Stimulated activated CD4-positive, alpha-beta T cell treated with anti-CD3 and anti-CD28 coated beads, TNF-alpha, amount 100 ng/mL, for 24 hours (primary cell): ENCODE measurements at regions not wholly inside any gene's neighbourhood (a gene's known extent, or its start where the extent isn't known, plus 50 kb on each side); places are given as distances from the start of the nearest gene placed in this dataset.
"Not testable (repeated sequence)": the region's sequence is repeated elsewhere in the genome, so short reads cannot be mapped to it uniquely, and the experiment has no call there.

ENCODE experiments used
- DNase-seq, 3 experiments: peaks; one replicate each; pipeline ENCODE4 v3.0.0-alpha.2; 2020; ENCODE audit warnings: low read depth in 3 of 3

DNA sequence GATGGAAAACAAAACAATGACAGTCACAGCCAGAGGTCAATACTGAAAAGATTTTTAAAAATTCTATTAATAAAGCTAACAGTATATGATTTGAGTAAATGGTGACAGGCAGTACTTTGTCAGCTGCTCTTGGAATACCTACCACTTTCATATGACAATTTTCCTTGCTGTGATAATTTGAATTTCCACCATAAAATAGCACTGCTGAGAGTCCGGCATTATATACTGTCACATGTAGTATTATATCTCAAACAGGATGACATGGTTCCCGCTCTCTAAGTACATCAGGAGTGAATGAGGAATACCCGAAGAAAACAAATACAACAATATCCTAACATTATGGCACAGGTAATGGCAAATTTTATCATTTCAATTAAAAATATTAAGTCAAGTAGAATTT is 146.8 kb upstream of the TMPRSS15 start:
- no peak for DNase-seq

DNA sequence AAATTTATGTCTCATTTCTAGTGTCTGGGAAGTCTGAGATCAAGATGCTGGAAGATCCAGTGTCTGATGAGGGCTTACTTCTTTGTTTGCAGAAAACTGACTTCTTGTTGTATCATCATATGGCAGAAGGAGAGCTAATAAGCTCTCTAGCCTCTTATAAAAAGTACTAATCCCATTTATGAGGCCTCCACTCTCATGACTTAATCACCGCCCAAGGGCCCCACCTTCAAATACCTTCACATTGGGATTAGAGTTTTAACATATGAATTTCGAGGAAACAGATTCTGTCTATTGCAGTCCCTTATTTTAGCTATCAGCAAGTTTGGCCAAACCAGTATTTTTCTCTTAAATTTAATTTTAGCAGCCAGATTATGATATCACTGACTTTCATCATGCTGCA is 150.2 kb upstream of the TMPRSS15 start:
- no peak for DNase-seq

DNA sequence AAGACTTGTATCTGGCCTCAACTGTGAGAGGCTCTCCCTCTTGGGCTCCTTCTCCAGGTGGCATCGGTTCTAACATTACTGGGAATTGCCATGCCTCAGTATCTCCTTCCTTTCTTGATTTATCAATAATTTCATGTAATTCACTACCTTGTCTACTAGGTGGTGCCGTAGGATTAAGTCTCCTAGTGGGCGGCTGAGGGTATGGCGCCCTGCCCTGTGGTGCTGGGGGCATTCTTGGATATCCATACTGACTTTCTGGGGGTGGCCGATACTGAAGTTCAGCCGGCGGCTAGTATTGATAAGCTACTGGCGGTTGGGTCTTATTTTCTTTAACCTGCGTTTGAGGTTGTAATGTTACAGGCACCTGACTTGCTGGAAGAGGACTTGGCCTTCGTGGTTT is 164.2 kb upstream of the TMPRSS15 start:
- DNase-seq = not testable (repeated sequence)

DNA sequence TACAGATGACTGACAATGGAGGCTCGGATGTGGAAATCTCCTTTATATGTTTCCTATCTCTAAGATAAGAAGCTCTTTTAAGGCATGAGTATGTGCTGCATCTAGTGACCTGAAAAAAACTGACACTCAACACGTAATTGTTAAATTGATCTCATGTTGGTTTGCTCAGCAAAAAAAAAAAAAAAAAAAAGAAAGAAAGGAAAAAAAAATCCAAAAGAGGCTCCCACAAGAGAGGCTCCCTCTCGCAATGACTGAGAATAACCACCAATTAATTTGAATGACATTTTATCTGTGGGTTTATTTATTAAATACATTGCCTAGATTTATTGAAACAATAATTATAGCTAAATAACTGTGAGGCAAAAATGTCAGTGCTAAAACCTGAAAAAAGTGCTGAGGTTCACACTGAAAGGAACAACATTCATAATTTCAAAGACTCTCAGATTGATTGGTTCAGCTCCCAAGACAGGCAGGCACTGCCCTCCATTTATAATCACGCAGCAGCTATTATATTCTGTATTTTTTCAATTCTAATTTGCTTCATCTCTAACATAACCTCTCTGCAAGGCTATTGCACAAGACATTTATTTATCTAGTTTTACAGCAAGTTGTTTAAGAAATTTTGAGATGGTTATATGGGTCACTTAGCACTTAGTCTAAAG is 184.5 kb upstream of the TMPRSS15 start:
- no peak for DNase-seq

DNA sequence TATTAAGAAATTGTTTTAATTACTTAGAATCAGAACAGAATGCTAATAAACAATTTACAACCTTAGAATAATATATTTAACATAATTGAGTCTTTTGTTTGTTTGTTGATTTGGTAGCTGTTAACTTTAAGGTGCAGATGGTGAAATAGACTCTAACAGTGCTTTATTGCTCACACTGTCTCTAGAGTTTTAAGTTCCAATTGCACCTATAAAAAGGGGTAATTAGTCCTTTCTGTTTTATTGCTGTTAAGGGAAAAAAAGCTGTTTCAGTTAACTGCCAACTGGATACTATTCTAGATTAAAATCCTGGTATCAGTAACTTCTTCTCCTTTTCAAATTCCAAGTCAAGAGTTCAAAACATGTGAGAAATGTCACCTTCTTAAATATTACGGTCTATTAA is 197.6 kb upstream of the TMPRSS15 start:
- no peak for DNase-seq

DNA sequence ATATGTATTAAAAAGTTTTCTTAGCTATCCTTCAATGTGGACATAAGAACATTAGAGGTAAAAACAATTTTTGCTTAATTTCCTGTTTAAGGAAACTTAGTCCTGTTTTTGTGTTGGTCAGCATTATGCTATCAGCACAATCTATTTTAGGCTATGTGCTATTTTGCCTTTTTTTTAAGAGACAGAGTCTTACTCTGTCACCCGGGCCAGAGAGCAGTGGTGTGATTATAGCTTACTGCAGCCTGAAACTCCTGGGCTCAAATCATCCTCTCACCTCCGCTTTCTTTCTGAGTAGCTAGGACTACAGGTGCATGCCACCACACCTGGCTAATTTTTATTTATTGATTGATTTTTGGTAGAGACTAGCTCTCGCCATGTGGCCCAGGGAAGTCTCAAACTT is 199.1 kb upstream of the TMPRSS15 start:
- DNase-seq = no peak

DNA sequence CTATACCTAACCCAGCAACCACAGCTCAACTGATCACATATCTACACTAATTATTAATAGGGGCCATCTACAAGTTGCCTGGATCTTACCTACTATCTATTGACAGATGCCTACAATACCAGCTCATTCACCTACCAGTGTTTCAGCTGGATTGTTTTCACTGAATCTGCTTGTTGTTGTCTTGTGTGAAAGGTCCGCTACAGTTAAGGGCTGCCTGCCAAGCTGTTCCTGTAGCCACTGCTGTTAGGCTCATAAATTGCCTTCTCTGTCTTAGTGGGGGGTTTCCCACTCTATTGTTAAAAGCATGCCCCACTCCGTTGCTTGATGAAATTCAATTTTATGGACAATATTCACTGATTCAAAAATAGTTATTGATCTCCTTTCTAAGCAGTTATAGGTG is 199.7 kb upstream of the TMPRSS15 start:
- DNase-seq = no peak

DNA sequence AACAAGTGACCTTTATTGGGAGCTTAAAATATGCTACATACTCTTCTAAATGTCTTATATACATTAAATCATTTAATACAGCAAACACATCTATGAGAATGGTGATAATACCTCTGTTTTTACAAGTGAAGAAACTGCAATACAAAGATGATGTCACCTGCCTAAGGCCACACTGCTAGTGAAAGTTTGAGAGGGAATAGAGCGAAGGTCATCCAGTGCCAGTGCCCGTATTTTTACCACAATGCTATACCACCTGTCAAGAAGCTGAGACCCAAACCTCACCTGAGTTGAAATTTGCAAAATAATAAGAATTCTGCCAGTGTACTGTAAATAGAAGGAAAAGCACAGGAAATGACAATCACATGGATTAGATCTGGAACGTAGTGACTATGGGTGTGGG is 200.4 kb upstream of the TMPRSS15 start:
- DNase-seq = no peak

DNA sequence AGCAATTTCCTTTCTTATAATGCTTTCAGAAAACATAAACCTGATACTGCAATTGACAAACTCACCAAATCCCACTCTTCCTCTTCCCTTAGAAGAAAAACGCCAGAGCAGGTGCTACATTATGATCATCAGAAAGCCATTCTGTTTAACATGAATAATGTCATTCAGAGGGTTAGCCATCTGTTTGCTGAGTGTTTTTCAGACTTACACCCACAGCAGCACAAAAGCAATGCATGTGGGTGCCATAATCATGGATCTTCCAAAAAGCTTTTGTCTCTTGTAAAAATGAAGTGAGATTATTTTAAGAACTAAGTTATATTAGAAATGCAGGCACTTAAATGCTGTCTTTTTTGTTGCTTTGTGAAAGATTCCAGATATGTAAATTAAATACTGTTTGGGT is 204.6 kb upstream of the TMPRSS15 start:
- no peak for DNase-seq

DNA sequence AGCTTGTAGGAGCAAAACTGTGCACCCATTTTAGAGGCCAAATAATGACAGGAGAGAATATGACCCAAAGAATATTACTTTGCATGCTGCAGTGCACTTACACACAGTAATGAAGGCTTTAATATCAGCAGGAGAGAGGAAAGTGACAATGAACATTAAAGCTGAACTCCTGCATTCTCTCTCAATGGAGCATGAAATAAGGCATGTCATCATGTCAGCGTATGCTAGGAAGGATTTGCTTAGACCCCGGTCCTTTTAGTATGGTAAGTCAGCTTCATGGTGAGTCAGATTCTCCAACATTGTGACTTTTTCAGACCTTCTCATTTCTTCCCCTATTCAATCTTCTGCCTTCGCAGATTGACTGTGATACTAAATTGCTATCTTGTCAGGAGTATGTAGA is 210.7 kb upstream of the TMPRSS15 start:
- no peak for DNase-seq

DNA sequence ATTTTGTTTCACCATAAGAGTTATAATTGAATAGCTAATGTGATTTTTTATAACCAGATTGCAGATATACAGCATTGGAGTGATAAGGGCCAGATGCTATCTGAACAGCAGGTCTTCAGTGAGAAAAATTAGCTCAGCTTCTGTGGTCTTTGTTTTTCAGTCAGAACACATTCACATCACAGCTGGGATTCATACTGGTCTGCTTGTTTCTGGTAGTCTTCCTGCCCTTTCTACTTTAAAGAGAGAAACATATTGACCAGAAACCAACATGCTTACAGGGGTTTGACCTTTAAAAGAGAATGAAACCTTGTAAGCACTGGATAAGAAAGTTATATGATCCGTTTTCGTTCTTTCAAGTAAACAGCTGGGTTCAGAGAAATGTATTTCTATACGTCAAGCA is 213.7 kb upstream of the TMPRSS15 start:
- no peak for DNase-seq

DNA sequence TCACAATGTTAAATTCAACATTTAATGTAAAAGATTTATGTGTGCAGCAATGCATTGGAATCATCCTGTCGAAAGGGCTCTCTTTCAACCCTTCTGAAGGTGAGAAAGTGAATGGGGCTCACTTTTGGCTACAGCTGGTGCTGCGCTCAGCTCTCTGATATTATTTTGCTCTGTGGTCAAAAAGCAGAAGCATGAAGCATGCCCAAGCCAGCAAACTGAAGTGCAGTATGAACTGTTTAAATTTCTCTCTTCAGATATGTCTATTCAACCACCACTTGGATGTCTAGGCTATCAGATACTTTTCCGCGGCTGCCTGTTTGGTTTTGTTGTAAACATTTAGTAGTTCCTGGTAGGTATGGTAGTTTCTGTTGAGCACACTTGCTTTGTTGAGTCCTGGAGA is 216.9 kb upstream of the TMPRSS15 start:
- DNase-seq = no peak

DNA sequence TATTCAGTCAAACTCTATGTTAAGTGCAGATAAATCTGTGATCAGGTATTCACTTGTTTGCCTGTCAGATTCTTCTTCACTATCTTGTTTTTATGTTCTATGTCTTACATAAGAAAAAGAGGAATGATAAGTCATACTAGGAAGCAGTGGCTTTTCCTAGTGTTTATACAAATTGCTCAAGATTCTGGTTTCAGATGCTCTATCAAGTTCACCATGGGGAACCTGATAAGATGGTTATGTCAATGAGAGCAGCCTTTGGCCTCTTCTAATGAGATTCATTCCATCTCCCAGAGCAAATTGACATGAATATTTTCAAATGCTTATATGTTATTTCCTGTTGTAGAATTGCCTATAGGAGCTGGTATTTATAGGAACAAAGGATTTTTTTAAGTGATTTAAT is 218.8 kb upstream of the TMPRSS15 start:
- no peak for DNase-seq

DNA sequence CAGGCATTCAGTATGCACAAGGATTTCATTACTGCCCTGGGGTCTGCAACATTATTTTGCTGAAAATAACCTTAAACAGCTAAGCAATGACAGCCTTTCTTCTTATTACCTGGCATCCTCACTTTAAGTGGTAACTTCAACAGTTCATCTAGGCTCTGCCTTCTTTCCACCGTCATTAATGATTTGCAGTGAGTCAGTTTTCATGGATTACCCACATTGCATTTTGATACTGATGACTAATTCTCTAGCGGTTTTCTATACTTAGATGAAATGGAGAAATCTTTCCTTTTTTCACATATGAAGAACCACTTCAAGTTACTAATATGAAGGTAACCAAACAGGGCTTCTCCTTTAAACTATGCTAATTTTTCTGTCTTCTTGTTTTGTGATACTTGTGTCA is 226.9 kb upstream of the TMPRSS15 start:
- no peak for DNase-seq

DNA sequence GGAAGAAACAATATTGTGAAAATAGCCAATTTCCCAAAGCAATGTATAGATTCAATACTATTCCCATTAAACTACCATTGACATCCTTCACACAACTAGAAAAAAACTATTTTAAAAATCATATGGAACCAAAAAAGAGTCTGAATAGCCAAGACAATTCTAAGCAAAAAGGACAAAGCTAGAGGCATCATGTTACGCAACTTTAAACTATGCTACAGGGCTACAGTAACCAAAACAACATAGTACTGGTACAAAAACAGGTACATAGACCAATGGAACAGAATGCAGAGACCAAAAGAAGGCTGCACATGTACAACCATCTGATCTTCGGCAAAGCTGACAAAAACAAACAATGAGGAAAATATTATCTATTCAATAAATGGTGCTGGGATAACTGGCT is 233.3 kb upstream of the TMPRSS15 start:
- DNase-seq = no peak

DNA sequence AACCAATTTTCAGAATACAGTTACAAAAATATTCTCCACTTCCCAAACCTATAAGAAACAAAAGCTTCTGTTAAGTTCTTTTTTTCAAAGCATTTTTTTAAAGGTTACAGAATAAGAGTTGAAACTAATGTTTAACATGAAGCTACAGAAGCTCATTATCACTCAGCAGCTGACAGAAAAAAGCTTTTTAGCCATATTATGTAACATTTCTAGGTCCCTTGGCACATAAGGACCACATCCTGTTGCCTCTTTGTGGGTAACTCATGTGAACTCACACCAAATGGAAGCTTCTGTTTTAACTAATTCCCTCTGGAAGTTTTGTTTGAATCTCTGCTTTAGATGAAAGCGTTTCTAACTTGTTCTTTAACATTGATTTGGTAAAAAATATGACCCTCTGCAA is 242.5 kb upstream of the TMPRSS15 start:
- no peak for DNase-seq

DNA sequence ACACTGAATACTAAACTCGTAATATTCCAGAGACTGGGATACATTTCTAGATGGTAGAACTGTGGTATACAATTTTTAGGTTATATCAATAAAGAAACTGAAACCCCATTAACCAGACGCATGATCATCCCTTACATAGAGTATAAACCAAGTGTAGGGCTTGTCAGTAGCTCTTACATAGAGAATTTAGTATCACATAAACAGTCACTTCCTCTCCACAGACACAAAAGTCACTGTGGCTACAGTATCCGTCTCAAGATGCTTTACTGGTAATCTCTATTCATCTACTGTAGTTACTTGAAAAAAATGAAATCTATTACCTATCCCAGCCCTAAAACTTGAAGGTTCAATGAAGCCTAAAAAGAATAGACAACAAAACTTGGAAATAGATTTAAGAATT is 252.3 kb upstream of the TMPRSS15 start:
- DNase-seq = no peak

DNA sequence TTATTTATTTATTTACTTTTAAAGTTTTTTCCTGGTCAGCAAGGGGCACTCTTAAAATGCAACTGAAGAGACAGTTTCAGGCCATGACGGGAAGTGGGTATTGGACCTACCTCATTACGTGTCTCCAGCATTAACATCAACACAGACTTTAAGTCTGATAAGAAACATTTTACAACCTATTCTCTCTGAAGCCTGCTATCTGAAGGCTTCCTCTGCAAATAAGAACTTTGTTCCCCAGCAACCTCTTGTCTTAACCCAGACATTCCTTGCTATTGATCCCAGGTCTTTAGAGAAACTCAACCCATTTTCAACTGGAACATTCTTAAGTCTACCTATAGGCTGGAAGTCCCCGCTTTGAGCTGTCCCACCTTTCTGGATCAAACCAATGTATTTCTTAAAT is 258.3 kb upstream of the TMPRSS15 start:
- DNase-seq = no peak

DNA sequence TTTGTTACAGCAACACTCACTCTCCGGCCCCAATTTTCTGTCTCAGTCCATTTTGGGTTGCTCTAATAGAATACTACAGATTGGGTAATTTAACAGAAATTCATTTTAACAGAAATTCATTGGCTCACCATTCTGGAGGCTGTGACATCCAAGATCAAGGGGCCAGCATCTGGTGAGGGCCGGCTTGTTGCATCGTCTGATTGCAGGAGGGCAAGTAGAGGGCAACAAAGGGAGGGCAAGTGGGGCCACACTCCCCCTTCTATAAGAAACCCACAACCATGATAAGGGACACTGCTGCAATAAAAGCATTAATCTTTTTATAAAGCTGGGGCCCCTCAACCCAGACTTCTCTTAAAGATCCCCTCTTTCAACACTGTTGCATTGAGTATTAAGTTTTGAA is 260.1 kb upstream of the TMPRSS15 start:
- no peak for DNase-seq

DNA sequence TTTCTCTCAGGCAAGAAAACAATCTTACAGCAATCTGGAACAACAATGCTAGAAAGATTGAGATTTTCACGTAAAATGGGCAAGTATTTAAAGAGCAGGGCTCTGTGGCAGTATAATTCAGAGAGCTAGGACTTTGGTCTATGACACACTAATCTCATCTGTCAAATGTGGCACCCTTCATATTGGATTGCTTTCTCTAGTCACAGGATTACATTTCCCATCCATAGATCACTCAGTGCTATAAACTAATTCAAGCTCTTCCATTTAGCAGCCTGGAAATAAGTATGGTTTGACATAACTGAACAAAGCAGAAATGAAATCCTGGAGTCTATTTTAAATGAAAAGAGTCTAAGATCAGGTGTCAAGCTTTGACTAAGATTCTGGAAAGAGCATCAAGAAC is 263.1 kb upstream of the TMPRSS15 start:
- DNase-seq = no peak

DNA sequence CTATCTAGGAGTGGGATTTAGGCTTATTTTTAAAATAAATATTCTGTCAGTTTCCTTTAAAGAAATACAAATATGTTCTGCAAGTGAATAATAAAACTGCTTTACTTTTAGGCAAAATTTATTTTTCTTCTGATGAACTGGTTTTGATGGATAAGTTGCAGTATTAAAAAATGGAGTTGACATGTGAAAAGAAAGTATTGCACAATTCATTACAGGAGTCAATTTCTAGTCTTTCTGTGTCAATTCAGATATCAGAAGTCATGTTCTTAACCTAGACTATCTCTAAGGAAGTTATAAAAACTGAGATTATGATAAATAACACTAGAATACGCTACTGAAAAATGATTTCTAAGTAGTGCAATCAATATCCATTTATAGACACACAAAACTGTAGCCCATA is 270.2 kb upstream of the TMPRSS15 start:
- no peak for DNase-seq

DNA sequence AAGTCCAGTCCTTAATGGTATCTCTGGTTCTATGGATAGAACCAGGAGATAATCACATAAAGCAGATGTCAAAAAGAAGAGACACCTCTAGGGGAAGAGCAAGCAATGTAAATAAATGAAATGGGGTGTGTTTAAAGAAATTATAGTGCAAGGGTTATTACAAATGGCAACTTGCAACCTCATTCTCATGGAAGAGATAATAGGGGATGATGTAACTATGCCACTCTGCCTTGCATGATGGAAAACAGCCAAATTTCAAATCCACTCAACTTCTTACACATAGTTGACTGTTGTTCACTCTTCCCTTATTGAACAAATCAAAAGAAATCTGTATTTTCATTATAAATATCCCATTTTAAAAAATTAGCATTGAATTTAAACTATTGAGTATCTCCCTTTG is 274.0 kb upstream of the TMPRSS15 start:
- no peak for DNase-seq

DNA sequence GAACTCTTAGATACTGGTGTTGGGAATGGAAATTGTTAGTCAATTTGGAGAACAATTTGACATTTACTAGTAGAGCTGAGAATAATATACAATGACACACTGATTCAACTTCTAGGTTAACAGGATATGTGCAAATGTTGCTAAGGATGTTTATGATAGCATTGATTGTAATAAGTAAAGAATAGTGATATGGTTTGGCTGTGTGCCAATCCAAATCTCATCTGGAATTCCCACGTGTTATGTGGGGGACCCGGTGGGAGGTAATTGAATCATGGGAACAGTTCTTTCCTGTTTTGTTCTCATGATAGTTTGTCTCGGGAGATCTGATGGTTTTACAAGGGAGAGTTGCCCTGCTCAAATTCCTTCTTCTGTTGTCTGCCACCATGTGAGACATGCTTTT is 302.4 kb upstream of the TMPRSS15 start:
- no peak for DNase-seq

DNA sequence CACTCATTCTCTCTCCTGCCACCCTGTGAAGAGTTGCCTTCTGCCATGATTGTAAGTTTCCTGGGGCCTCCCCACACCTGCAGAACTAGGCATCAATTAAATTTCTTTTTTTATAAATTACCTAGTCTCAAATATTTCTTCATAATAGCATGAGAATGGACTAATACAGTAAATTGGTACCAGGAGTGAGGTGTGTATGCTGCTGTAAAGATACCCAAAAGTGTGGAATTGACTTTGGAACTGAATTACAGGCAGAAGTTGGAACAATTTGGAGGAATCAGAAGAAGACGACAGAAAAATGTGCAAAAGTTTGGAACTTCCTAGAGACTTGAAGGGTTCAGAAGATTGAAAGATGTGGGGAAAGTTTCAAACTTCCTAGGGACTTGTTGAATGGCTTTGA is 308.1 kb upstream of the TMPRSS15 start:
- no peak for DNase-seq

DNA sequence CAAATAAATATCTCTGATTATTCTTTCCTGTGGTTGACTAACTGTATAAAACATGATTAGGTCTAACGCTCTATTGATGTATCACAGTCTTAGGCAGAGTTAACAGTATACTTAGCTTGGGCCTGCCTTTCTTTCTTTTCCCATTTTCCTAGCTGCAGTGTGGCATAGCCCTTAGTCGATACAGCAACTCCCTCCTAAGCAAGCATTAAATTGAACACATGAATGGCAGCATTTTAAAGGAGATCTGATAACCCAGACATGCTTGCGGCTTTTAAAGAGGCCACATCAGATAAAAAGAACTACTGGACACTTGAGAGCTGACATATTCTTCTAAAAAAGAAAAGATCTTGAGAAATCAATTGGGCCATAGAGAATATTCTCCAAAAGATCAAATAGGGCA is 312.0 kb upstream of the TMPRSS15 start:
- DNase-seq = no peak
